Endodermal cell (in vitro differentiated cells): ENCODE measurements at regions not wholly inside any gene's neighbourhood (a gene's known extent, or its start where the extent isn't known, plus 50 kb on each side); places are given as distances from the start of the nearest gene placed in this dataset.
"Not testable (repeated sequence)": the region's sequence is repeated elsewhere in the genome, so short reads cannot be mapped to it uniquely, and the experiment has no call there.

Experiments
- DNase-seq: peaks from one replicate; pipeline ENCODE4 v3.0.0-alpha.2; 2017
- H3K27ac ChIP-seq: 2 replicates; pipeline ENCODE4 v1.5.1; 2013; ENCODE audit warnings: mild to moderate bottlenecking, low read depth, low read length, moderate library complexity
- H3K27me3 ChIP-seq: 2 replicates; pipeline ENCODE4 v1.6.1; 2013; ENCODE audit warnings: mild to moderate bottlenecking, low read length, moderate library complexity; ENCODE audit not compliant: insufficient read depth, control insufficient read depth, poor library complexity, severe bottlenecking
- H3K36me3 ChIP-seq: 2 replicates; pipeline ENCODE4 v1.7.0; 2013; ENCODE audit warnings: mild to moderate bottlenecking, low read length, moderate library complexity; ENCODE audit not compliant: control insufficient read depth, insufficient read depth
- H3K4me1 ChIP-seq: one replicate; pipeline ENCODE4 v1.7.0; 2013; ENCODE audit warnings: low read length; ENCODE audit not compliant: control insufficient read depth, insufficient read depth
- H3K4me3 ChIP-seq: 2 replicates; pipeline ENCODE4 v1.5.1; 2013; ENCODE audit warnings: mild to moderate bottlenecking, low read length, moderate library complexity
- H3K9ac ChIP-seq: 2 replicates; pipeline ENCODE4 v1.6.1; 2013; ENCODE audit warnings: mild to moderate bottlenecking, low read length, moderate library complexity; ENCODE audit not compliant: poor library complexity, severe bottlenecking; ENCODE audit errors: extremely low read depth
- H3K9me3 ChIP-seq: 2 replicates; pipeline ENCODE4 v1.6.1; 2013; ENCODE audit warnings: mild to moderate bottlenecking, low read length, moderate library complexity; ENCODE audit not compliant: control insufficient read depth
- H3K27ac Mint-ChIP-seq: 2 replicates; pipeline ENCODE4 v1.8.0; 2020; ENCODE audit warnings: mixed read lengths
- H3K27me3 Mint-ChIP-seq: 2 replicates; pipeline ENCODE4 v1.8.0; 2021; ENCODE audit warnings: mild to moderate bottlenecking, mixed read lengths; ENCODE audit not compliant: insufficient read depth
- H3K36me3 Mint-ChIP-seq: 2 replicates; pipeline ENCODE4 v1.8.0; 2020; ENCODE audit warnings: low read depth, mixed read lengths
- H3K4me1 Mint-ChIP-seq: 2 replicates; pipeline ENCODE4 v1.8.0; 2020; ENCODE audit warnings: mixed read lengths
- H3K4me3 Mint-ChIP-seq: 2 replicates; pipeline ENCODE4 v1.8.0; 2020; ENCODE audit warnings: mild to moderate bottlenecking, moderate library complexity, mixed read lengths
- H3K9me3 Mint-ChIP-seq: 2 replicates; pipeline ENCODE4 v1.8.0; 2020; ENCODE audit warnings: mild to moderate bottlenecking, mixed read lengths
- whole genome bisulfite sequencing, 2 experiments: methylation state at CpG; one replicate each; pipeline versions ENCODE4 v1.1.5 to v1.1.7; 2013; ENCODE audit warnings: missing lambda C conversion rate in 2 of 2, mixed read lengths in 1 of 2; ENCODE audit not compliant: insufficient coverage in 1 of 2, insufficient read length in 1 of 2; 5-methylcytosine and 5-hydroxymethylcytosine counted together
- TF ChIP-seq, protein P1 (sequence below): fragments of 200-600 bp; sonication (generic); conservative IDR thresholded peaks from 2 replicates; pipeline ENCODE4 v1.5.0; 2021; ENCODE audit warnings: antibody characterized with exemption, mild to moderate bottlenecking

DNA sequence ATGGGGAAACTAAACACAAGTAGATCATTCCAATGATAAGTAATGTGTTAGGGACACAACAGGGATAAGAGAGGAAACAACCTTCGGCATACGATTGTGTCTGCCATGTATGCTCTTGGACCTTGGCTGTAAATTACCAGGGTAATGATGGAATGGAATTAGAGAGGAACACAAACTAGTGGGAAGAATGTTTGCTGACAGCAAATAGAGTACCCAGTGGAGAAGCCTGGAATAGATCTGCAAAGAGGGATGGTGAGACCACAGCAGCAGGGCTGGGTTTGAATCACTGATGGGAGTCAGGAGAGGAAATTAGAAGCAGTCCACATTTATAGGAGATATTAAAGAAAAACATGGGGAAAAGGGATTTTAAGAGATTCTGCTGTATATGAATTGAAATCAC is 172.8 kb downstream of the LRIG3 start:
- no peak overlapping the region for H3K27ac Mint-ChIP-seq
- peaks cover 2% of the 10 kb centered on the region for H3K9me3 Mint-ChIP-seq
- no peaks in the 10 kb centered on the region for H3K36me3 Mint-ChIP-seq
- H3K36me3 ChIP-seq, result no peaks in the 10 kb centered on the region
- TF ChIP-seq, protein P1, sequence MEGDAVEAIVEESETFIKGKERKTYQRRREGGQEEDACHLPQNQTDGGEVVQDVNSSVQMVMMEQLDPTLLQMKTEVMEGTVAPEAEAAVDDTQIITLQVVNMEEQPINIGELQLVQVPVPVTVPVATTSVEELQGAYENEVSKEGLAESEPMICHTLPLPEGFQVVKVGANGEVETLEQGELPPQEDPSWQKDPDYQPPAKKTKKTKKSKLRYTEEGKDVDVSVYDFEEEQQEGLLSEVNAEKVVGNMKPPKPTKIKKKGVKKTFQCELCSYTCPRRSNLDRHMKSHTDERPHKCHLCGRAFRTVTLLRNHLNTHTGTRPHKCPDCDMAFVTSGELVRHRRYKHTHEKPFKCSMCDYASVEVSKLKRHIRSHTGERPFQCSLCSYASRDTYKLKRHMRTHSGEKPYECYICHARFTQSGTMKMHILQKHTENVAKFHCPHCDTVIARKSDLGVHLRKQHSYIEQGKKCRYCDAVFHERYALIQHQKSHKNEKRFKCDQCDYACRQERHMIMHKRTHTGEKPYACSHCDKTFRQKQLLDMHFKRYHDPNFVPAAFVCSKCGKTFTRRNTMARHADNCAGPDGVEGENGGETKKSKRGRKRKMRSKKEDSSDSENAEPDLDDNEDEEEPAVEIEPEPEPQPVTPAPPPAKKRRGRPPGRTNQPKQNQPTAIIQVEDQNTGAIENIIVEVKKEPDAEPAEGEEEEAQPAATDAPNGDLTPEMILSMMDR, result no peak
- no peak overlapping the region for H3K27ac ChIP-seq
- peaks cover 14% of the 10 kb centered on the region for H3K4me1 ChIP-seq
- DNase-seq, result no peak
- WGBS, 2 experiments, result 73 to 80% methylated on average over 2 of the region's 2 CpGs
- H3K4me1 Mint-ChIP-seq, result peaks cover 27% of the 10 kb centered on the region
- no peaks in the 10 kb centered on the region for H3K9me3 ChIP-seq
- H3K9ac ChIP-seq, result no peak overlapping the region
- no peak overlapping the region for H3K4me3 Mint-ChIP-seq
- H3K27me3 Mint-ChIP-seq, result no peaks in the 10 kb centered on the region
- H3K27me3 ChIP-seq, result no peaks in the 10 kb centered on the region
- H3K4me3 ChIP-seq, result no peak overlapping the region

DNA sequence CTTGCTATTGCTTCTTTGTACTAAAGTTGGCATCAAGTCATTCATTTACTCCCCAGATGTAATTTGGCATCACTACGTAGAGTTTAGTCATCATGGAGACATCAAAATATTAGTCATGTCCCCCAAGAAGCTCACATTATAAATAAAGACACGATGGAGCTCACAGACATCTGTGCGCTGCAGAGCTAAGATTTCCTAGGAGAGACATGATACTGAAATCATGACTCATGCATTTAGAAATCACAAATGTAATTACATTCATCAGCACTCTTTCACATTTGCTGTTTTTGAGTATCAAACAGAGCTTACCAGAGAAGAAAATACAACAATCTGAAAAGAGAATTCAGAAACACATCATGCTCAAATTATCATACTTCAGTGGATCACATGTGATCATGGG is 169.8 kb downstream of the LRIG3 start:
- H3K9ac ChIP-seq, result no peak overlapping the region
- H3K4me1 Mint-ChIP-seq, result peaks cover 21% of the 10 kb centered on the region
- H3K36me3 Mint-ChIP-seq, result no peaks in the 10 kb centered on the region
- H3K9me3 ChIP-seq, result no peaks in the 10 kb centered on the region
- H3K4me1 ChIP-seq, result peaks cover 8% of the 10 kb centered on the region
- no peaks in the 10 kb centered on the region for H3K27me3 ChIP-seq
- no peaks in the 10 kb centered on the region for H3K27me3 Mint-ChIP-seq
- DNase-seq, result no peak
- H3K36me3 ChIP-seq, result no peaks in the 10 kb centered on the region
- no peaks in the 10 kb centered on the region for H3K9me3 Mint-ChIP-seq
- WGBS, 2 experiments, result 93 to 96% methylated on average over 3 of the region's 3 CpGs
- H3K27ac ChIP-seq, result no peak overlapping the region
- no peak overlapping the region for H3K4me3 ChIP-seq
- no peak overlapping the region for H3K27ac Mint-ChIP-seq
- H3K4me3 Mint-ChIP-seq, result no peak overlapping the region
- TF ChIP-seq, protein P1, result no peak

DNA sequence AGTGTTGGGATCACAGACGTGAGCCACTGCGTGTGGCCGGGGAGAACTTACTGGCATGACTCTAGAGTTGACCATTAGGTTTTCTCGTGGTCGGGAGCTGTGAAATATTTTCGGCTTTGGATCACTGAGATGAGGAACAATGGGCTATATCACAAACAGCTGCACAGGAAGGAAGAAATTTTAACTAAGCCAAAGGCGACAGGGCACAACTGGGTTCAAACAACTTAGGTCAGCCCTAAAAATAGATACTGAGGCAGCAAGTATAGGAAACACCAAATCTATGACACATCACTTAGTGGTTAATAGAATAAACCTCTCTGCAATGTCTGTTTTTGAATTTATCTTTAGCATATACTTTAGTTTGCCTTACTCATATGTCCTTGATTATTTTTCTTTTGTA is 162.9 kb downstream of the LRIG3 start:
- no peak overlapping the region for H3K4me3 ChIP-seq
- 93 to 100% methylated on average over 4 to 7 of the region's 7 CpGs for WGBS, 2 experiments
- no peak overlapping the region for H3K27ac Mint-ChIP-seq
- TF ChIP-seq, protein P1, result no peak
- H3K4me1 Mint-ChIP-seq, result no peaks in the 10 kb centered on the region
- H3K9me3 ChIP-seq, result no peaks in the 10 kb centered on the region
- H3K4me3 Mint-ChIP-seq, result no peak overlapping the region
- no peaks in the 10 kb centered on the region for H3K9me3 Mint-ChIP-seq
- H3K36me3 ChIP-seq, result no peaks in the 10 kb centered on the region
- H3K27me3 ChIP-seq, result no peaks in the 10 kb centered on the region
- no peaks in the 10 kb centered on the region for H3K36me3 Mint-ChIP-seq
- no peak for DNase-seq
- H3K4me1 ChIP-seq, result no peaks in the 10 kb centered on the region
- H3K9ac ChIP-seq, result no peak overlapping the region
- H3K27me3 Mint-ChIP-seq, result no peaks in the 10 kb centered on the region
- no peak overlapping the region for H3K27ac ChIP-seq

- DNase-seq, H3K4me3 Mint-ChIP-seq, H3K9ac ChIP-seq, H3K36me3 Mint-ChIP-seq, H3K9me3 Mint-ChIP-seq, H3K27me3 ChIP-seq, H3K36me3 ChIP-seq, H3K4me1 ChIP-seq, H3K4me3 ChIP-seq, H3K27me3 Mint-ChIP-seq, H3K4me1 Mint-ChIP-seq, H3K27ac Mint-ChIP-seq, H3K27ac ChIP-seq, H3K9me3 ChIP-seq: not testable (repeated sequence)
- WGBS, 2 experiments, result 0% methylated on average over 1 of the region's 1 CpG
Observed at GRCh38 chr12:58759745-58760144, 160.6 kb downstream of the LRIG3 start.
